Activated T-helper 1 cell treated with anti-CD3 and anti-CD28 coated beads, Interleukin-12 subunit alpha, Interleukin-12 subunit beta, Interleukin-2, Interleukin-4 antibody, amounts not matched to agents 30 ng/mL and 10 ng/mL and 1 ng/mL, durations not matched to agents 14 hours and 24 hours and 36 hours (primary cell): ENCODE measurements at regions not wholly inside any gene's neighbourhood (a gene's known extent, or its start where the extent isn't known, plus 50 kb on each side); places are given as distances from the start of the nearest gene placed in this dataset.

ENCODE experiments used
- DNase-seq: peaks from one replicate; pipeline ENCODE4 v3.0.0; 2021; ENCODE audit warnings: low spot score
- H3K27ac Mint-ChIP-seq: one replicate; pipeline ENCODE4 v1.8.0; 2021; ENCODE audit warnings: mild to moderate bottlenecking, mixed read lengths
- H3K27me3 Mint-ChIP-seq: one replicate; pipeline ENCODE4 v1.8.0; 2022; ENCODE audit warnings: mild to moderate bottlenecking, moderate library complexity, mixed read lengths; ENCODE audit not compliant: insufficient read depth
- H3K36me3 Mint-ChIP-seq: one replicate; pipeline ENCODE4 v1.8.0; 2021; ENCODE audit warnings: low read depth, mixed read lengths
- H3K4me1 Mint-ChIP-seq: one replicate; pipeline ENCODE4 v1.8.0; 2021; ENCODE audit warnings: low read depth, mixed read lengths
- H3K4me3 Mint-ChIP-seq: one replicate; pipeline ENCODE4 v1.8.0; 2021; ENCODE audit warnings: mild to moderate bottlenecking, moderate library complexity, mixed read lengths
- H3K9me3 Mint-ChIP-seq: one replicate; pipeline ENCODE4 v1.8.0; 2021; ENCODE audit warnings: mixed read lengths
- intact Hi-C: fragments of 100-400 bp; cut with micrococcal nuclease; formaldehyde crosslinking; loops from one replicate; pipeline ENCODE4 v1.15.1; 2024

DNA sequence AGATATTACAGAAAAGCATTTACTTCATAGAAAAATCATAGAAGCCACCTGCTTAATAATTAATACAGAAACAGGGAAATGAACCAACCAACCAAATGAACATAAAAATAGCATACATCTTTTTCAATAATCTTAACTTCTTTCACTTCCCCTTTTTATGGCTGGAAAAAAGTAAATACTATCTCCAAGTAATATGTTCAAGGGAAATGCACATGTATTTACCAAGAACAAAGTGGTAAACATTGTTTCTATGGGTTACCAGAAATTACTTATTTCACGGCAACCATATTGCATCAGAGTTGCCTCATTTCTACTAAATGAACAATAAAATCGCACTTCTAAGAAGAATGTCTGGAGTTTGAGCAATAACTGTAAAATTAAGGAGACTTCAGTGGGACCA, 321.3 kb downstream of the TMA16 start:
- DNase-seq: no peak
- Mint-ChIP-seq H3K9me3 (no peaks in the 10 kb centered on the region), H3K4me3 (no peak overlapping the region), H3K27me3 (no peaks in the 10 kb centered on the region), H3K27ac (no peak overlapping the region), H3K36me3 (no peaks in the 10 kb centered on the region), H3K4me1 (no peaks in the 10 kb centered on the region)
- intact Hi-C loops: no loop called here

DNA sequence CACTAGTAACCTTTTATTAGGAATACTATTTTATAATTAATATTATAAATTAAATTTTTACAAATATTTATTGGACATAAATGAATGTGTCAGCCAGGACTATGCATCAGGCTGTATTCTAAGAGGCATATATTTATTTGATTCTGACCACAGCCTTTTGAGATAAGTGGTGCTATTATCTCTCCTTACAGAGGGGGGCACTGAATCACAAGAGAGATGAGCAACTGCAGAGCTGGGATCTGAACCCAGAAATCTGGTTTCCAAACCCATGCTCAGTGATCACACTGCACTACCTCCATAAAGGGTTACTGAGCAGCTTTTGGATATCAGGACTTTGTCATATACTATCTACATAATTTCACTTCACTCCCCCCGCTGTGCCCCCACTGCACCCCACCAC, 322.0 kb downstream of the TMA16 start:
- H3K27ac Mint-ChIP-seq: no peak overlapping the region
- intact Hi-C loops: no loop called here
- DNase-seq: no peak
- no peaks in the 10 kb centered on the region for H3K4me1 Mint-ChIP-seq
- H3K27me3 Mint-ChIP-seq: no peaks in the 10 kb centered on the region
- no peaks in the 10 kb centered on the region for H3K9me3 Mint-ChIP-seq
- no peaks in the 10 kb centered on the region for H3K36me3 Mint-ChIP-seq
- no peak overlapping the region for H3K4me3 Mint-ChIP-seq

- no peaks in the 10 kb centered on the region for H3K4me1 Mint-ChIP-seq
- intact Hi-C loops: no loop called here
- no peak for DNase-seq
- no peak overlapping the region for H3K4me3 Mint-ChIP-seq
- H3K36me3 Mint-ChIP-seq: no peaks in the 10 kb centered on the region
- H3K27ac Mint-ChIP-seq: no peak overlapping the region
- no peaks in the 10 kb centered on the region for H3K27me3 Mint-ChIP-seq
- H3K9me3 Mint-ChIP-seq: no peaks in the 10 kb centered on the region
Measured at GRCh38 chr4:163818673-163819072, 324.2 kb downstream of the TMA16 start.

DNA sequence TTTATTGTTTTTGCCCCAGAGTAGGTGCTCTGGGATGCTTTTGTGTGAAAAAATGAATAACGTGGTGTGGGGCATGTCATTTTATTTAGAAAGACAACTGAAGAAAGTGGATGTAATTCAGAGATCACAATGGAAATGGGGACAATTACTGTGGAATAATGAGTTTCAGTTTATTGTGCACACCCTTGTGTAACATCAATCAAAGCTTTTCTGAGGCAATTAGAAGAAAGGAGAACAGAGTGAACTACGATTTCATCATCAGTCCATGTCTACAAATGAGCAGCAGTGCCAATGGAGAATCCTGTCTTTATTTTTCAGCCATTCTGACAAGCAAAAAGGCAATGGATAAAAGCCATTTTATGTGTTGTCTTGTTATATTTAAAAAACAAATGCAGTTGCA, 339.2 kb downstream of the TMA16 start:
- H3K27me3 Mint-ChIP-seq: no peaks in the 10 kb centered on the region
- no peak for DNase-seq
- no peaks in the 10 kb centered on the region for H3K36me3 Mint-ChIP-seq
- no peak overlapping the region for H3K4me3 Mint-ChIP-seq
- no peaks in the 10 kb centered on the region for H3K4me1 Mint-ChIP-seq
- no peaks in the 10 kb centered on the region for H3K9me3 Mint-ChIP-seq
- intact Hi-C loops: no loop called here
- H3K27ac Mint-ChIP-seq: no peak overlapping the region

DNA sequence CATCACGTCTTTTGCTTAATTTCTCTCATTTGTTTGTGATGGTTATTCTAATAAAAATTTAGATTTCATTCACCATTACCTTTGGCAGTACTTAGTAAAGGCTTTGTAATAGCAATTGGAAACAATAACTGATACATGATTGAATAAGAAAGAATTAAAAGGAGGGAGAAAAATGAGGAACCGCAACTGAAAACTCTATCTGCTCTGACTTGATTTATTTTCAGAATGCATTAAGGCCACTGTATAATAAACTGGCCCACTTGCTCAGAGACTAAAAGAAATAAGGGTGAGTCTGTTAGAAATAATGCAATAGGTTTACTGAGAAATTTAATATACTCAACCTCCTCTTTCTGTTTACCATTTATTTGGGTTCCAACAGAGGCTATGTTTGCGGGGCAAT, 351.5 kb downstream of the TMA16 start:
- H3K4me1 Mint-ChIP-seq: no peaks in the 10 kb centered on the region
- H3K27ac Mint-ChIP-seq: no peak overlapping the region
- no peaks in the 10 kb centered on the region for H3K36me3 Mint-ChIP-seq
- no peak for DNase-seq
- H3K9me3 Mint-ChIP-seq: no peaks in the 10 kb centered on the region
- no peaks in the 10 kb centered on the region for H3K27me3 Mint-ChIP-seq
- intact Hi-C loops: no loop called here
- H3K4me3 Mint-ChIP-seq: no peak overlapping the region

GRCh38 chr4:163852246-163852645, 357.8 kb downstream of the TMA16 start:
- Mint-ChIP-seq H3K36me3 (no peaks in the 10 kb centered on the region), H3K4me1 (no peaks in the 10 kb centered on the region), H3K4me3 (no peak overlapping the region), H3K9me3 (no peaks in the 10 kb centered on the region), H3K27me3 (no peaks in the 10 kb centered on the region), H3K27ac (no peak overlapping the region)
- DNase-seq: no peak
- intact Hi-C loops: no loop called here

DNA sequence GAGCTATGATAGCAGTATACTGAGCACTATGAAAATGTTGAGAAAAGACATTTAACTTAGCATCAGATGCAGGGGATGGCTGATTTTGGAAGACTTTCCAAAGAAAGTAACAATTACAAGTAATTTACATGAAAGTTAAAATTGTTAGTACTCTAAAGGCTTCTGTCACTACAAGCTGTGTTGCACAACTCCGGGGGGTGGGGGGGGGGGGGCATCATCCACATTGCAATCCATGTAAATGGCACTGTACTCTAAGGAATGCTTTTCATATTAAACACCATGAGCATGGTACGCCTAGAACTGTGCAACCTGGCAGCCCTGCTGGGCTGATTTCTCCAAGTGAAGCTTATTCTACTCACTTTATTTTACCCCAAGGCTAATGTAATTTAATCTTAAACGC, 363.4 kb downstream of the TMA16 start:
- no peaks in the 10 kb centered on the region for H3K9me3 Mint-ChIP-seq
- DNase-seq: no peak

DNA sequence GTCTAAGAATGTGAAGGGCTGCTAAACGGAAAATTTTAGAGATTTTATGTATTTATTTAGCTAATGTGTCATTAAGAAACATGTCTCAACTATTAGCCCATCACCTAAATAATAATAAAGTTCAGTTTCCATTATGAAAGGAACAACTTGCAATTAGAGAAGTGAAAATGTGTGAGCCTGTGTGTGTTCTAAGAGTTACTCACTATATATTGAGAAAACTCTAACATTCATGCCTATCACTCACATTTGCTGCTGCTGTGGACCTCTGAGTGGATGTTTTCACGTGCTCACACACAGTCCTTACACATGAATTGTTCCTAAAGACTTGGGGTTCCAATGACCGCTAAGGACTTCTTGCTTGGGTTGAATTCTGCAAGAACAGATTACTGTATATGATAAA, 364.0 kb downstream of the TMA16 start:
- no peak overlapping the region for H3K27ac Mint-ChIP-seq
- H3K27me3 Mint-ChIP-seq: no peaks in the 10 kb centered on the region
- H3K4me1 Mint-ChIP-seq: no peaks in the 10 kb centered on the region
- no peak overlapping the region for H3K4me3 Mint-ChIP-seq
- H3K9me3 Mint-ChIP-seq: no peaks in the 10 kb centered on the region
- intact Hi-C loops: no loop called here
- DNase-seq: no peak
- H3K36me3 Mint-ChIP-seq: no peaks in the 10 kb centered on the region

More for the DNA sequence above, 363.4 kb downstream of the TMA16 start:
- Mint-ChIP-seq H3K4me3 (no peak overlapping the region), H3K36me3 (no peaks in the 10 kb centered on the region), H3K27me3 (no peaks in the 10 kb centered on the region), H3K27ac (no peak overlapping the region), H3K4me1 (no peaks in the 10 kb centered on the region)
- intact Hi-C loops: no loop called here

DNA sequence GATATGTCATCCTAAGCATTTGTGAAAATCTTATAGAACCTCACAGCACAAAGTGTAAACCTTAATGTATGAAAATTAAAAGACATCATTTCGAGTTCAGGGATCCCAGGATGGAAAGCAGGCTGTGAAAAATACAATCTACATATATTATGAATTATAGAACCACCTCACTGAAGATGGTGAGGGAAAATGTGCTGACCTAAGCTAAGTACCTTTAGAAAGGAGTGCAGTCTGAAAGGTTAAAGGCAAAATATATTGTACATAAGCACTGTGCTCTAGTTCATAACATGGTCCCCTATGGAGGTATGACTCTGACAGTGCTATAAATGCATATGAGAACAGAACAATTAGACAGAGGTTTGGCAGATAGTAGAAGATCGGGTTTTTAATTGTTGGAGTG, 368.6 kb downstream of the TMA16 start:
- H3K4me3 Mint-ChIP-seq: no peak overlapping the region
- H3K27me3 Mint-ChIP-seq: no peaks in the 10 kb centered on the region
- intact Hi-C loops: no loop called here
- no peaks in the 10 kb centered on the region for H3K9me3 Mint-ChIP-seq
- H3K36me3 Mint-ChIP-seq: no peaks in the 10 kb centered on the region
- DNase-seq: no peak
- H3K4me1 Mint-ChIP-seq: no peaks in the 10 kb centered on the region
- H3K27ac Mint-ChIP-seq: no peak overlapping the region

DNA sequence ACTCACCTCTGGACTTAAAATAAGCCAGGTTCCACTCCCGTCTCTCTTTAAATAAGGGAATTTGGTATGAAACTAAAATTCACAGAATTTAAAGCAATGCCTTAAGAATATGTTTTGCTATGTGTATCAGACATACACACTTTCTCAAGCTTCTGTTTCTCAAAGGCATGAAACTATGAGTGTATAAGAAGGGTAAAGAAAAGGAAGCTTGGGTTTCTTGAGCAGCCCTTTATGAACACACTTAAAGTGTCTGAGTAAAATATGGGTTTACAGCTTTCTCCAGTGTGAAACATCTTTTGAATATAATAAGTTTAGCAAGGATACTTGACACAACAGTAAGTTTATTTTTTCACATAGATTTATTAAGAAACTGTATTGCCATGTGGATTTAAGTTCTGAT, 370.5 kb downstream of the TMA16 start:
- H3K4me1 Mint-ChIP-seq: no peaks in the 10 kb centered on the region
- H3K4me3 Mint-ChIP-seq: no peak overlapping the region
- H3K9me3 Mint-ChIP-seq: no peaks in the 10 kb centered on the region
- no peak for DNase-seq
- H3K27ac Mint-ChIP-seq: no peak overlapping the region
- H3K36me3 Mint-ChIP-seq: no peaks in the 10 kb centered on the region
- no peaks in the 10 kb centered on the region for H3K27me3 Mint-ChIP-seq
- intact Hi-C loops: no loop called here

- intact Hi-C loops: no loop called here
- no peaks in the 10 kb centered on the region for H3K4me1 Mint-ChIP-seq
Measured at GRCh38 chr4:163866728-163867315, 372.3 kb downstream of the TMA16 start.

GRCh38 chr4:163868445-163868844, 374.0 kb downstream of the TMA16 start:
- no peaks in the 10 kb centered on the region for H3K4me1 Mint-ChIP-seq
- H3K27me3 Mint-ChIP-seq: no peaks in the 10 kb centered on the region
- intact Hi-C loops: no loop called here
- H3K9me3 Mint-ChIP-seq: no peaks in the 10 kb centered on the region
- H3K4me3 Mint-ChIP-seq: no peak overlapping the region
- no peaks in the 10 kb centered on the region for H3K36me3 Mint-ChIP-seq
- DNase-seq: no peak
- H3K27ac Mint-ChIP-seq: no peak overlapping the region

More at GRCh38 chr4:163866728-163867315, 372.3 kb downstream of the TMA16 start:
- Mint-ChIP-seq H3K27me3 (no peaks in the 10 kb centered on the region), H3K9me3 (no peaks in the 10 kb centered on the region), H3K4me3 (no peak overlapping the region), H3K27ac (no peak overlapping the region), H3K36me3 (no peaks in the 10 kb centered on the region)
- no peak for DNase-seq

DNA sequence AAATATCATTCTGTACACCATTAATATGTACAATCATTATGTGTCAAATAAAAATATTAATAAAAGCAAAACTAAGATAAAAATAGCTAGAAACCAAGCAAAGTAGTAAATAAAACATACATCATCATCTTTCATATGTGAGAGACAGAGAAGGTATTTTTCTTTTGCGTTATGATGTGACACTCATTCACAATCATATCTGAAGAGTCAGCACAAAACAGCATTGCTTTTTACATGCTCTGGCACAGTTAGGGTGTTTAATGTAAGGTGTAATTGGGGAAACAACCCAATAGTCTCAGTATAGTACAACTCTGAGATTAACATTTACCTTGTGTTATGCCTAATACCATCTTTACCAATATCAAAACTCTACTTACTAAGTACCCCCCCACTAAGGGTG, 376.6 kb downstream of the TMA16 start:
- Mint-ChIP-seq H3K36me3 (no peaks in the 10 kb centered on the region), H3K27me3 (no peaks in the 10 kb centered on the region), H3K4me1 (no peaks in the 10 kb centered on the region), H3K27ac (no peak overlapping the region), H3K9me3 (no peaks in the 10 kb centered on the region), H3K4me3 (no peak overlapping the region)
- no peak for DNase-seq
- intact Hi-C loops: no loop called here

GRCh38 chr4:163875327-163875726, 380.8 kb downstream of the TMA16 start:
- Mint-ChIP-seq H3K36me3 (no peaks in the 10 kb centered on the region), H3K9me3 (no peaks in the 10 kb centered on the region), H3K27me3 (no peaks in the 10 kb centered on the region), H3K27ac (no peak overlapping the region), H3K4me1 (no peaks in the 10 kb centered on the region), H3K4me3 (no peak overlapping the region)
- intact Hi-C loops: no loop called here
- no peak for DNase-seq
